H9 (cell line): ENCODE measurements at regions not wholly inside any gene's neighbourhood (a gene's known extent, or its start where the extent isn't known, plus 50 kb on each side); places are given as distances from the start of the nearest gene placed in this dataset.

Experiments used
- DNase-seq: peaks from one replicate; pipeline ENCODE4 v3.0.0-alpha.2; 2017
- H2AFZ ChIP-seq: one replicate; pipeline ENCODE4 v1.6.1; 2013; ENCODE audit warnings: mild to moderate bottlenecking, low read length, control low read depth, moderate library complexity
- H2AK5ac ChIP-seq: 2 replicates; pipeline ENCODE4 v1.6.1; 2013; ENCODE audit warnings: low read length, control low read depth, mixed read lengths; ENCODE audit not compliant: insufficient read length
- H2BK120ac ChIP-seq: one replicate; pipeline ENCODE4 v1.6.1; 2013; ENCODE audit warnings: low read depth, mild to moderate bottlenecking, low read length, control low read depth, inconsistent platforms; ENCODE audit not compliant: poor library complexity, severe bottlenecking
- H2BK12ac ChIP-seq: 2 replicates; pipeline ENCODE4 v1.6.1; 2013; ENCODE audit warnings: low read length, control low read depth, mixed read lengths, low read depth; ENCODE audit not compliant: insufficient read length
- H2BK15ac ChIP-seq: 2 replicates; pipeline ENCODE4 v1.6.1; 2013; ENCODE audit warnings: low read depth, low read length, control low read depth
- H2BK20ac ChIP-seq: one replicate; pipeline ENCODE4 v1.6.1; 2013; ENCODE audit warnings: low read depth, mild to moderate bottlenecking, low read length, control low read depth, inconsistent platforms; ENCODE audit not compliant: poor library complexity, severe bottlenecking
- H2BK5ac ChIP-seq: 2 replicates; pipeline ENCODE4 v1.6.1; 2013; ENCODE audit warnings: low read length, control low read depth, mixed read lengths; ENCODE audit not compliant: insufficient read length
- H3K14ac ChIP-seq: 2 replicates; pipeline ENCODE4 v1.6.1; 2013; ENCODE audit warnings: low read length, control low read depth; ENCODE audit not compliant: insufficient read depth
- H3K18ac ChIP-seq: 2 replicates; pipeline ENCODE4 v1.6.1; 2013; ENCODE audit warnings: low read depth, mild to moderate bottlenecking, mixed read lengths, low read length, control low read depth; ENCODE audit not compliant: insufficient read length
- H3K23ac ChIP-seq: 2 replicates; pipeline ENCODE4 v1.6.1; 2013; ENCODE audit warnings: low read length, control low read depth, mixed read lengths, low read depth; ENCODE audit not compliant: insufficient read length
- H3K23me2 ChIP-seq: 2 replicates; pipeline ENCODE4 v1.6.1; 2013; ENCODE audit warnings: low read depth, mild to moderate bottlenecking, mixed read lengths, low read length, control low read depth; ENCODE audit not compliant: insufficient read length, poor library complexity, severe bottlenecking
- H3K27ac ChIP-seq: 2 replicates; pipeline ENCODE4 v1.5.1; 2013; ENCODE audit warnings: low read length, control low read depth, mixed read lengths, low read depth; ENCODE audit not compliant: insufficient read length
- H3K27me3 ChIP-seq: 2 replicates; pipeline ENCODE4 v1.6.1; 2013; ENCODE audit warnings: low read length, control low read depth, inconsistent platforms; ENCODE audit not compliant: insufficient read depth
- H3K4ac ChIP-seq: 2 replicates; pipeline ENCODE4 v1.6.1; 2013; ENCODE audit warnings: low read depth, mild to moderate bottlenecking, control low read depth, inconsistent platforms, low read length, moderate library complexity
- H3K4me1 ChIP-seq: 2 replicates; pipeline ENCODE4 v1.6.1; 2013; ENCODE audit warnings: low read length, control low read depth, inconsistent platforms; ENCODE audit not compliant: insufficient read depth
- H3K4me2 ChIP-seq: 2 replicates; pipeline ENCODE4 v1.6.1; 2013; ENCODE audit warnings: low read length, control low read depth, mixed read lengths; ENCODE audit not compliant: insufficient read length, insufficient read depth
- H3K56ac ChIP-seq: 2 replicates; pipeline ENCODE4 v1.6.1; 2013; ENCODE audit warnings: low read depth, mild to moderate bottlenecking, mixed read lengths, low read length, control low read depth; ENCODE audit not compliant: insufficient read length
- H3K79me1 ChIP-seq: 2 replicates; pipeline ENCODE4 v1.6.1; 2013; ENCODE audit warnings: low read depth, mild to moderate bottlenecking, moderate library complexity, low read length, control low read depth, inconsistent platforms; ENCODE audit not compliant: insufficient read depth, poor library complexity, severe bottlenecking
- H3K79me2 ChIP-seq: 2 replicates; pipeline ENCODE4 v1.6.1; 2013; ENCODE audit warnings: low read length, control low read depth, inconsistent platforms; ENCODE audit not compliant: insufficient read depth
- H3K9ac ChIP-seq: 2 replicates; pipeline ENCODE4 v1.6.1; 2013; ENCODE audit warnings: low read length, control low read depth, mixed read lengths; ENCODE audit not compliant: insufficient read length; ENCODE audit errors: extremely low read depth
- H3K9me3 ChIP-seq: one replicate; pipeline ENCODE4 v1.6.1; 2013; ENCODE audit warnings: low read depth, low read length, inconsistent platforms; ENCODE audit not compliant: control insufficient read depth
- H3T11ph ChIP-seq: one replicate; pipeline ENCODE4 v1.6.1; 2013; ENCODE audit warnings: mild to moderate bottlenecking, low read length, control low read depth, inconsistent platforms
- H4K20me1 ChIP-seq: one replicate; pipeline ENCODE4 v1.6.1; 2013; ENCODE audit not compliant: control insufficient read depth, insufficient read length, insufficient read depth
- H4K5ac ChIP-seq: 2 replicates; pipeline ENCODE4 v1.6.1; 2013; ENCODE audit warnings: low read depth, mild to moderate bottlenecking, mixed read lengths, low read length, control low read depth; ENCODE audit not compliant: insufficient read length
- H4K8ac ChIP-seq: replicated peaks from 2 replicates; pipeline ENCODE4 v1.6.1; 2013; ENCODE audit warnings: low read length, control low read depth, mixed read lengths, low read depth; ENCODE audit not compliant: insufficient read length
- H4K91ac ChIP-seq: 2 replicates; pipeline ENCODE4 v1.6.1; 2013; ENCODE audit warnings: low read depth, mild to moderate bottlenecking, moderate library complexity, mixed read lengths, low read length, control low read depth; ENCODE audit not compliant: insufficient read length
- H3K27ac Mint-ChIP-seq, 3 experiments: 2 replicates in 2 of 3; 3 replicates in 1 of 3; pipeline ENCODE4 v1.8.0; 2020 to 2021; ENCODE audit warnings: mixed read lengths in 3 of 3, mild to moderate bottlenecking in 1 of 3, moderate library complexity in 1 of 3
- H3K27me3 Mint-ChIP-seq: 2 replicates; pipeline ENCODE4 v1.8.0; 2021; ENCODE audit warnings: low read depth, mild to moderate bottlenecking, moderate library complexity, mixed read lengths
- H3K36me3 Mint-ChIP-seq, 3 experiments: 2 replicates in 2 of 3; 3 replicates in 1 of 3; pipeline ENCODE4 v1.8.0; 2020 to 2021; ENCODE audit warnings: low read depth in 3 of 3, mixed read lengths in 3 of 3; ENCODE audit not compliant: insufficient read depth in 1 of 3
- H3K4me1 Mint-ChIP-seq, 2 experiments: 2 replicates each; pipeline ENCODE4 v1.8.0; 2020; ENCODE audit warnings: mixed read lengths in 2 of 2
- H3K4me3 Mint-ChIP-seq, 2 experiments: 2 replicates in 1 of 2; 3 replicates in 1 of 2; pipeline ENCODE4 v1.8.0; 2020 to 2021; ENCODE audit warnings: mild to moderate bottlenecking in 2 of 2, mixed read lengths in 2 of 2, moderate library complexity in 1 of 2
- H3K9me3 Mint-ChIP-seq, 2 experiments: 2 replicates in 1 of 2; 3 replicates in 1 of 2; pipeline ENCODE4 v1.8.0; 2020; ENCODE audit warnings: mild to moderate bottlenecking in 2 of 2, mixed read lengths in 2 of 2, moderate library complexity in 1 of 2
- CTCF ChIP-seq: fragments of 200-600 bp; sonication (generic); conservative IDR thresholded peaks from 3 replicates; pipeline ENCODE4 v1.8.0; 2021; ENCODE audit warnings: antibody characterized with exemption, mild to moderate bottlenecking
- WGBS: extraction: QIAGEN DNeasy Blood & Tissue Kit; methylation state at CpG from one replicate; pipeline ENCODE4 v1.1.7; 2013; ENCODE audit warnings: missing lambda C conversion rate, low lambda C conversion rate, mixed read lengths; ENCODE audit not compliant: insufficient read length; ENCODE audit errors: extremely low coverage; 5-methylcytosine and 5-hydroxymethylcytosine counted together

GRCh38 chr5:74099538-74100267, 473.7 kb downstream of the ARHGEF28 start:
- H4K5ac ChIP-seq = no peak overlapping the region
- Mint-ChIP-seq H3K4me1 (peaks cover 0 to 3% of the 10 kb centered on the region in 2 experiments; a peak in 1 of 4 replicates), H3K27me3 (no peaks in the 10 kb centered on the region), H3K4me3 (no peak overlapping the region), H3K36me3 (peaks cover 4 to 7% (median 5%) of the 10 kb centered on the region in 3 experiments; a peak in 3 of 7 replicates), H3K27ac (no peak overlapping the region), H3K9me3 (peaks cover 5 to 6% of the 10 kb centered on the region in 2 experiments; a peak in 3 of 5 replicates)
- H3K18ac ChIP-seq = no peak overlapping the region
- H2AFZ ChIP-seq = no peak overlapping the region
- H4K91ac ChIP-seq = no peak overlapping the region
- no peaks in the 10 kb centered on the region for H3K27me3 ChIP-seq
- no peak overlapping the region for H2BK15ac ChIP-seq
- no peak overlapping the region for H2AK5ac ChIP-seq
- H2BK12ac ChIP-seq = no peak overlapping the region
- H3K4me1 ChIP-seq = no peaks in the 10 kb centered on the region
- no peaks in the 10 kb centered on the region for H3K9me3 ChIP-seq
- no peak overlapping the region for H4K8ac ChIP-seq
- H3K23me2 ChIP-seq = no peaks in the 10 kb centered on the region
- H3K9ac ChIP-seq = no peak overlapping the region
- H3T11ph ChIP-seq = no peak overlapping the region
- H3K56ac ChIP-seq = no peak overlapping the region
- H3K79me1 ChIP-seq = no peaks in the 10 kb centered on the region
- DNase-seq = no peak
- H3K23ac ChIP-seq = no peak overlapping the region
- H3K14ac ChIP-seq = no peak overlapping the region
- WGBS = no CpG with 5 or more reads among the region's 3 CpGs
- no peaks in the 10 kb centered on the region for H3K79me2 ChIP-seq
- no peaks in the 10 kb centered on the region for H4K20me1 ChIP-seq
- no peak overlapping the region for H3K27ac ChIP-seq
- H2BK120ac ChIP-seq = no peak overlapping the region
- no peak overlapping the region for H2BK20ac ChIP-seq
- H3K4me2 ChIP-seq = no peak overlapping the region
- H2BK5ac ChIP-seq = no peak overlapping the region
- no peak for TF ChIP-seq CTCF
- no peak overlapping the region for H3K4ac ChIP-seq
